K562 (cell line): ENCODE measurements at regions not wholly inside any gene's neighbourhood (a gene's known extent, or its start where the extent isn't known, plus 50 kb on each side); places are given as distances from the start of the nearest gene placed in this dataset.

Experiments
- ATAC-seq: fragments of 200-7000 bp; cut with Tn5 transposase; 3 replicates; pipeline ENCODE4 v1.9.1; 2020; ENCODE audit warnings: moderate library complexity
- BruUV-seq: library from RNA; stranded (reverse); fragments of 400-500 nt; replicated peaks from 2 replicates; lab custom pipeline; 2021; lab: Mats Ljungman, UMichigan
- CTCF ChIA-PET: fragments of 300-600 bp; formaldehyde crosslinking; extraction: SDS; loops from one replicate; lab custom pipeline; 2021; ENCODE audit warnings: low intra/inter-chr PET ratio; lab: Yijun Ruan, JAX
- POLR2A ChIA-PET: fragments of 300-600, 350-650 bp; sonication (Branson Sonifier 250); formaldehyde crosslinking; extraction: SDS; loops from one replicate; lab custom pipeline; 2021; ENCODE audit warnings: antibody characterized with exemption, inconsistent platforms; lab: Yijun Ruan, JAX
- DNase-seq, 4 experiments: peaks; one replicate each; pipeline versions ENCODE4 v3.0.0 to v3.0.0-alpha.2; 2011 to 2018; ENCODE audit warnings: low spot score in 3 of 4, mixed read lengths in 3 of 4; ENCODE audit errors: extremely low read depth in 1 of 4
- FAIRE-seq: peaks from 2 replicates; lab custom pipeline; 2011; peaks lifted over from hg19 to GRCh38; lab: Jason Lieb, UNC
- H2AFZ ChIP-seq: 2 replicates; pipeline ENCODE4 v1.6.0; 2011; ENCODE audit warnings: low read depth, low read length, control low read depth, inconsistent platforms
- H3K27ac ChIP-seq: fragments of 200-600 bp; 3 replicates; pipeline ENCODE4 v1.8.0; 2011; ENCODE audit warnings: low read depth, mild to moderate bottlenecking, control low read depth, inconsistent platforms, low read length, moderate library complexity, mixed read lengths; ENCODE audit errors: extremely low read depth
- H3K27me3 ChIP-seq, 2 experiments: fragments of 300-600 bp in 1 of 2; 2 replicates in 1 of 2; 3 replicates in 1 of 2; pipeline versions ENCODE4 v1.6.0 to v1.8.0; 2011; ENCODE audit warnings: inconsistent platforms in 2 of 2, low read length in 2 of 2, mild to moderate bottlenecking in 1 of 2, mixed read lengths in 1 of 2, moderate library complexity in 1 of 2; ENCODE audit not compliant: control insufficient read depth in 2 of 2, insufficient read depth in 2 of 2
- H3K36me3 ChIP-seq: fragments of 300-600 bp; 3 replicates; pipeline ENCODE4 v1.8.0; 2011; ENCODE audit warnings: mild to moderate bottlenecking, low read length, inconsistent platforms; ENCODE audit not compliant: control insufficient read depth, insufficient read depth
- H3K4me1 ChIP-seq, 2 experiments: fragments of 200-600 bp in 1 of 2; replicated peaks in 1 of 2; 2 replicates in 1 of 2; 3 replicates in 1 of 2; pipeline versions ENCODE4 v1.5.1 to v1.8.0; 2011; ENCODE audit warnings: inconsistent platforms in 2 of 2, low read length in 2 of 2, mild to moderate bottlenecking in 1 of 2, mixed read lengths in 1 of 2, moderate library complexity in 1 of 2; ENCODE audit not compliant: control insufficient read depth in 2 of 2, insufficient read depth in 2 of 2
- H3K4me2 ChIP-seq: 2 replicates; pipeline ENCODE4 v1.6.1; 2011; ENCODE audit warnings: low read length, control low read depth, inconsistent platforms, mixed read lengths; ENCODE audit not compliant: insufficient read depth
- H3K4me3 ChIP-seq: fragments of 200-600 bp; sonication (generic), shearing (Covaris generic); 2 replicates; pipeline ENCODE4 v1.5.1; 2016; ENCODE audit warnings: control low read depth, inconsistent platforms
- H3K79me2 ChIP-seq: fragments of 200-600 bp; 3 replicates; pipeline ENCODE4 v1.8.0; 2011; ENCODE audit warnings: low read length, inconsistent platforms; ENCODE audit not compliant: control insufficient read depth, insufficient read depth
- H3K9ac ChIP-seq, 2 experiments: 2 replicates each; pipeline versions ENCODE4 v1.6.0 to v1.6.1; 2011; ENCODE audit warnings: low read depth in 2 of 2, low read length in 2 of 2, control low read depth in 1 of 2, inconsistent platforms in 1 of 2, mild to moderate bottlenecking in 1 of 2, mixed read lengths in 1 of 2; ENCODE audit not compliant: insufficient read depth in 1 of 2
- H3K9me1 ChIP-seq: one replicate; pipeline ENCODE4 v1.6.0; 2011; ENCODE audit warnings: inconsistent platforms, mild to moderate bottlenecking, low read length, moderate library complexity; ENCODE audit not compliant: control insufficient read depth, insufficient read depth
- H3K9me3 ChIP-seq: replicated peaks from 2 replicates; pipeline ENCODE4 v1.5.1; 2011; ENCODE audit warnings: low read depth, low read length, inconsistent platforms; ENCODE audit not compliant: control insufficient read depth, insufficient read depth
- H4K20me1 ChIP-seq: replicated peaks from 2 replicates; pipeline ENCODE4 v1.6.1; 2011; ENCODE audit warnings: low read length, inconsistent platforms, mixed read lengths; ENCODE audit not compliant: control insufficient read depth, insufficient read depth
- BDP1 ChIP-seq: IDR thresholded peaks from 3 replicates; pipeline ENCODE4 v1.6.1; 2011; ENCODE audit not compliant: insufficient read length, insufficient read depth
- BRD4 ChIP-seq: fragments of 200-600 bp; sonication (generic); IDR thresholded peaks from 2 replicates; pipeline ENCODE4 v1.6.1; 2017; ENCODE audit warnings: inconsistent platforms
- EWSR1 ChIP-seq: fragments of 450-650 bp; IDR thresholded peaks from 2 replicates; pipeline ENCODE4 v1.6.1; 2018; ENCODE audit warnings: borderline replicate concordance, mild to moderate bottlenecking, low read depth, moderate library complexity; ENCODE audit not compliant: partially characterized antibody
- GTF2A2 ChIP-seq: IDR thresholded peaks from 2 replicates; pipeline ENCODE4 v1.6.1; 2016; ENCODE audit warnings: mild to moderate bottlenecking, missing genetic modification characterization, missing compliant biosample characterization
- HCFC1 ChIP-seq: IDR thresholded peaks from 2 replicates; pipeline ENCODE4 v1.6.1; 2012; ENCODE audit warnings: low read depth, low read length, improper control_type of control experiment
- KLF16 ChIP-seq: IDR thresholded peaks from 2 replicates; pipeline ENCODE4 v1.6.1; 2016; ENCODE audit warnings: antibody characterized with exemption
- RAD21 ChIP-seq, 2 experiments: fragments of 250-450 bp in 1 of 2; fragments of 450-650 bp in 1 of 2; sonication (Bioruptor Pico) in 1 of 2; formaldehyde crosslinking in 1 of 2; IDR thresholded peaks in 1 of 2; conservative IDR thresholded peaks in 1 of 2; 2 replicates each; pipeline versions ENCODE4 v1.4.0 to v1.8.0; 2020 to 2022; ENCODE audit warnings: mild to moderate bottlenecking in 2 of 2, moderate library complexity in 1 of 2
- SAFB ChIP-seq: fragments of 200-400 bp; formaldehyde crosslinking; IDR thresholded peaks from 2 replicates; pipeline ENCODE4 v1.6.1; 2017; ENCODE audit warnings: low read depth, low read length, borderline replicate concordance
- TEAD1 ChIP-seq, 2 experiments: fragments of 450-650 bp in 1 of 2; sonication (generic) in 1 of 2; formaldehyde crosslinking; IDR thresholded peaks; 2 replicates each; pipeline versions ENCODE4 v1.4.0 to v1.8.0; 2020 to 2022; ENCODE audit warnings: mild to moderate bottlenecking in 2 of 2, missing genetic modification reagents in 1 of 2
- VEZF1 ChIP-seq: fragments of 200-800 bp; sonication (Bioruptor generic); IDR thresholded peaks from 2 replicates; pipeline ENCODE4 v1.6.1; 2017; ENCODE audit warnings: missing genetic modification characterization, missing compliant biosample characterization
- ZNF3 ChIP-seq: fragments of 250-450 bp; sonication (Bioruptor Pico); IDR thresholded peaks from 2 replicates; pipeline ENCODE4 v1.5.0; 2021; ENCODE audit warnings: mild to moderate bottlenecking, moderate library complexity
- ZNF395 ChIP-seq: fragments of 200-800 bp; sonication (Bioruptor generic); IDR thresholded peaks from 2 replicates; pipeline ENCODE4 v1.6.1; 2017; ENCODE audit warnings: missing genetic modification characterization, missing compliant biosample characterization
- in situ Hi-C: fragments of 300-500 bp; cut with MboI; formaldehyde crosslinking; loops from 4 replicates; pipeline ENCODE4 v1.15.0; 2018; ENCODE audit warnings: inconsistent platforms, mixed read lengths
- intact Hi-C: fragments of 100-400 bp; cut with micrococcal nuclease; formaldehyde crosslinking; loops from 2 replicates; pipeline ENCODE4 v1.14.2; 2022

DNA sequence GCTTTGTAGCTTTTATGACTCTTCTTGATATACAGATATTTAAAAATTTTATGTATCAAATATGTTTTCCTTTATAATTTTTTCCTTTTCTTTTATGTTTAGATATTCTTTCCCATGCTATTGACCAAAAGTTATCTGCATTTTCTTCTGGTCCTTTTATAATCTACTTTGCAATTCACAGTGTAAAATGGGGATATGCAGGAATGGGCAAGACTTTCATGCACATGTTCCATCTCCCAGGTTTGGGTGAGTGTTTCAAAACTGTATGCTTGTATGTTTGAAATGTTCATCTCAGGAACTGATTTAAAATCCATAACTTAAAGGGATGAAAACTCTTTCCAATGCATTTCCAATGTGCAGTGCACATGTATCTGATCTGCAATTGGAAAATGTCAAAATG is 199.9 kb downstream of the MEIS1 start:
- TF ChIP-seq RAD21 (CRISPR knock-in tag; conservative IDR thresholded peaks at IDR 0.05 in 1 of 2, IDR thresholded peaks at IDR 0.05 in 1 of 2) (no peak), KLF16 (no peak), BDP1 (no peak), ZNF3 (no peak), GTF2A2 (tag) (no peak), SAFB (no peak), ZNF395 (no peak), TEAD1 (CRISPR knock-in tag; IDR thresholded peaks at IDR 0.05) (no peak), HCFC1 (no peak), VEZF1 (no peak), BRD4 (no peak), EWSR1 (no peak)
- no TSS peak for BruUV-seq
- Histone ChIP-seq H3K9me1 (no peaks in the 10 kb centered on the region), H3K27ac (no peak overlapping the region), H4K20me1 (no peaks in the 10 kb centered on the region), H3K27me3 (no peaks in the 10 kb centered on the region), H3K4me1 (no peaks in the 10 kb centered on the region), H3K36me3 (no peaks in the 10 kb centered on the region), H3K9me3 (no peaks in the 10 kb centered on the region), H3K4me2 (no peak overlapping the region), H3K79me2 (no peaks in the 10 kb centered on the region), H3K4me3 (no peak overlapping the region), H3K9ac (no peak overlapping the region), H2AFZ (no peak overlapping the region)
- intact Hi-C loops (no loop called here), in situ Hi-C loops (no loop called here)
- ATAC-seq: no peak
- no peak for FAIRE-seq
- no peak for DNase-seq
- ChIA-PET CTCF (no interaction called here), POLR2A (no interaction called here)
